ENCODE measurements at regions not wholly inside any gene's neighbourhood (a gene's known extent, or its start where the extent isn't known, plus 50 kb on each side); places are given as distances from the start of the nearest gene placed in this dataset.

DNA sequence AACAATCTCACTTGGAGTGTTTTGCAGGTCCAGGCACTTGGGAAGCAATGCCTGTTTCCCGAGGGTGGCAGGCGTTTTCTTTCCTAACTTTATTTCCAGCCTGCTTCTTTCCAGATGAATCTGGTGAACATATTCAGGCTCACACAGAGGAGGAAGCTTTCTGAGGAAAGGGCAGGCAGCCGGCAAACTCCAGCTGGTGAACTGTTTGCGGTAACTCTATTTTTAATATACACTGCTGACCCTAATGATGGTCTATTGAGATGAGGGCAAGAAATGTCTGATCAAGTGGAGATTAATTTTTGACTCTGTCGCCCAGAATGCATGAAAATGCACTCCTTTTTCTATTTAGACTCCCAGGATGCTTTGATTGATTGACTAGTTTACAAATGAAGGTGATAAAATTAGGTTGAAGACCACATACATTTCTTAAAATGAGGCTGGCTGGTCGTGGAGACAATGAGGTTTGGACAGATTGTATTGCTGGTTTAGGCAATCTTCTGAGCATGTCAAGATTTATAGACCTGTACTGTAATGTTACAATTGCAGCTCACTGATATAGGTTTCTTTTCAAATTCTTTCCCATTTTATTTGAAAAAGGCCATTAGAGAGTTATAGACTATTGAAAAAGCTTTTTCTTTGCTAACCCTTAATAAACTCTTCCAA, 153.8 kb downstream of the ATG4C start:
- TF ChIP-seq, protein P1, sequence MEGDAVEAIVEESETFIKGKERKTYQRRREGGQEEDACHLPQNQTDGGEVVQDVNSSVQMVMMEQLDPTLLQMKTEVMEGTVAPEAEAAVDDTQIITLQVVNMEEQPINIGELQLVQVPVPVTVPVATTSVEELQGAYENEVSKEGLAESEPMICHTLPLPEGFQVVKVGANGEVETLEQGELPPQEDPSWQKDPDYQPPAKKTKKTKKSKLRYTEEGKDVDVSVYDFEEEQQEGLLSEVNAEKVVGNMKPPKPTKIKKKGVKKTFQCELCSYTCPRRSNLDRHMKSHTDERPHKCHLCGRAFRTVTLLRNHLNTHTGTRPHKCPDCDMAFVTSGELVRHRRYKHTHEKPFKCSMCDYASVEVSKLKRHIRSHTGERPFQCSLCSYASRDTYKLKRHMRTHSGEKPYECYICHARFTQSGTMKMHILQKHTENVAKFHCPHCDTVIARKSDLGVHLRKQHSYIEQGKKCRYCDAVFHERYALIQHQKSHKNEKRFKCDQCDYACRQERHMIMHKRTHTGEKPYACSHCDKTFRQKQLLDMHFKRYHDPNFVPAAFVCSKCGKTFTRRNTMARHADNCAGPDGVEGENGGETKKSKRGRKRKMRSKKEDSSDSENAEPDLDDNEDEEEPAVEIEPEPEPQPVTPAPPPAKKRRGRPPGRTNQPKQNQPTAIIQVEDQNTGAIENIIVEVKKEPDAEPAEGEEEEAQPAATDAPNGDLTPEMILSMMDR (conservative IDR thresholded peaks at IDR 0.05; ENCODE audit: low read length) = no peak
- no peak for TF ChIP-seq EZH2phosphoT487 (IDR thresholded peaks at IDR 0.05; ENCODE audit: borderline replicate concordance)
